ENCODE measurements at regions not wholly inside any gene's neighbourhood (a gene's known extent, or its start where the extent isn't known, plus 50 kb on each side); places are given as distances from the start of the nearest gene placed in this dataset.

DNA sequence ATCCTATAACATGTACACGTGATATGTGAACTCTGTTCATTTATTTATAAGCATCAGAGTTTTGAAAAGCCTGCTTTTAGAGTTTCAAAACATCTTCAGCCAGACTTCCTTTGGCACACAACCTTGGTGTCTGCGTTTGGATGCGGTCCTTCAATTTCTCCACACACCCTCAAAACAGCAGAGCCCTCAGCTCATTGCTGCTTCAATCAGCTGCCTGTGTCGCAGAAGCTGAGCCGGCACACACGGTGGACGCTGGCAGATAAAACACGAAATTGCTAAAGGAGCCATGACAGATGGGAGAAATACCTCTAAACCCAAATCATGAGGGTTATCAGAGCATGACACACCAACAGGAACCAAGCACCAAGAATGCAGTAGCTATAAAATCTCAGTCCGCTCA is 396.4 kb upstream of the AKR1E2 start:
- TF ChIP-seq, protein P1, sequence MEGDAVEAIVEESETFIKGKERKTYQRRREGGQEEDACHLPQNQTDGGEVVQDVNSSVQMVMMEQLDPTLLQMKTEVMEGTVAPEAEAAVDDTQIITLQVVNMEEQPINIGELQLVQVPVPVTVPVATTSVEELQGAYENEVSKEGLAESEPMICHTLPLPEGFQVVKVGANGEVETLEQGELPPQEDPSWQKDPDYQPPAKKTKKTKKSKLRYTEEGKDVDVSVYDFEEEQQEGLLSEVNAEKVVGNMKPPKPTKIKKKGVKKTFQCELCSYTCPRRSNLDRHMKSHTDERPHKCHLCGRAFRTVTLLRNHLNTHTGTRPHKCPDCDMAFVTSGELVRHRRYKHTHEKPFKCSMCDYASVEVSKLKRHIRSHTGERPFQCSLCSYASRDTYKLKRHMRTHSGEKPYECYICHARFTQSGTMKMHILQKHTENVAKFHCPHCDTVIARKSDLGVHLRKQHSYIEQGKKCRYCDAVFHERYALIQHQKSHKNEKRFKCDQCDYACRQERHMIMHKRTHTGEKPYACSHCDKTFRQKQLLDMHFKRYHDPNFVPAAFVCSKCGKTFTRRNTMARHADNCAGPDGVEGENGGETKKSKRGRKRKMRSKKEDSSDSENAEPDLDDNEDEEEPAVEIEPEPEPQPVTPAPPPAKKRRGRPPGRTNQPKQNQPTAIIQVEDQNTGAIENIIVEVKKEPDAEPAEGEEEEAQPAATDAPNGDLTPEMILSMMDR (IDR thresholded peaks at IDR 0.05), result no peak
- no peak for TF ChIP-seq ZNF416 (CRISPR knock-in tag; IDR thresholded peaks at IDR 0.05)
